GM23248 (cell line): ENCODE measurements at regions not wholly inside any gene's neighbourhood (a gene's known extent, or its start where the extent isn't known, plus 50 kb on each side); places are given as distances from the start of the nearest gene placed in this dataset.

Source experiments
- EZH2 ChIP-seq: fragments of 200-600 bp; sonication (generic); IDR thresholded peaks from 2 replicates; pipeline ENCODE4 v1.6.1; 2018; ENCODE audit warnings: antibody characterized with exemption, mild to moderate bottlenecking; ENCODE audit not compliant: insufficient read depth, poor library complexity, severe bottlenecking
- EZH2phosphoT487 ChIP-seq: fragments of 200-600 bp; sonication (generic); IDR thresholded peaks from 2 replicates; pipeline ENCODE4 v1.6.1; 2018; ENCODE audit warnings: antibody characterized with exemption, moderate library complexity, mild to moderate bottlenecking, low read depth; ENCODE audit not compliant: insufficient read depth

DNA sequence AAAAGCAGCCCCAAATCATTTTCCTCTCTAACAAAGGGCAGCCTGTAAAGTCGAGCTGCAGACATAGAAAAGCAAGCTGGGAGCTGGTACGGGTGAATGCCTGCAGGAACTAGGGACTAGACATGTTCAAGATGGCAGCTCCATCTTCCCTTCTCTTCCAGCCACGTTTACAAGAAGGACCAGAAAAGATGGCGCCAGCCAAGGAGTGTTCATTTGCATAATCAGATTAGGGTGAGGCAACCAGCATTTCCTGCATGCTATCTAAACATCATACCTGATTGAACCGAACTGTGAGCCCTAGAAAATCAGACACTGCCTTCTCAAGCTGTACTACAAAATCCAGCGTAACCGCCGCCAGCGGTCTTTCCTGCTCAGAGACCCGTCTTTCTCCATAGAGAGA lies 896.8 kb downstream of the CDH11 start:
- TF ChIP-seq EZH2, result no peak
- TF ChIP-seq EZH2phosphoT487, result no peak
